Kidney glomerular epithelial cell (primary cell): ENCODE measurements at regions not wholly inside any gene's neighbourhood (a gene's known extent, or its start where the extent isn't known, plus 50 kb on each side); places are given as distances from the start of the nearest gene placed in this dataset.

ENCODE experiments used
- DNase-seq: peaks from one replicate; lab custom pipeline; 2025; lab: John Stamatoyannopoulos, UW

DNA sequence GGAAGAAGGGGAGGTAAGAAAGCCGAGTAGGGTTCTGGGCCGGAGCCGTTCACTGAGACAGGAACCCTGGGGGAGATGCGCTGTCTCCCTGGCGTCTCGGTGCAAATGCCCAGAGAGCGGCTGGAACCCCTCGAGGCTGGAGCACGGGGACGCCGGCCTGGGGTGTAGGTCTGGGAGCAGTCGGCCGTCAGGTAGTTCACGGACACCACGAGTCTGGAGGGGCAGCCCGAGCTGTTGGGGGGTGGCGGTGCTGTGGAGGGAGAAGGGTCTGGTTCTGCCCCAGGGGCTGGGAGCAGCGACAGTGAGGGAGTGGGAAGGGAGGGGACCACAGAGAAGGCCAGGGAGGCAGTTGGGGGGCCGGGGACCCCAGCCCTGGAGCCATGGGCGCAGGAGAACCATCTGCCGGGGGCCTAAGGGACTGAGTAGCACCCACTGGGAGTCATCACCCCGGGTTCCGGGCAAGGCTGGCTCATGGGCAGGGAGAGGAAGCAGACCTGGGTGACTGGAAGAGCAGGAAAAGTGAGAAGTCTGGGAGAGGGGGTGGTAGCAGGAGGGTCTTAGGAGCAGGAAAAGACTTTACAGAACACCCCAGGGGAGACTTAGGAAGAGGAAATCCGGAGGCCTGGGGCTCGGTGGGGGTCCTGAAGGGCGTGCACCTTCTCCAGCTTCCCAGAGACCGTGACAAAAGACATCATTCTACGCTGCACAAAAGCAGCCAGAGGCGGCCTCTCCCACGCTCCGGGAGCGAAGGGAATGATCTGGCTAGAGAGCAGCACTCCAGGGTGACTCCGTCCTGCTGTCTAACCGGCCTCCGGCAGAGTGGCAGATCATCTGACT lies 173.1 kb upstream of the SOX1 start:
- DNase-seq: no peak

DNA sequence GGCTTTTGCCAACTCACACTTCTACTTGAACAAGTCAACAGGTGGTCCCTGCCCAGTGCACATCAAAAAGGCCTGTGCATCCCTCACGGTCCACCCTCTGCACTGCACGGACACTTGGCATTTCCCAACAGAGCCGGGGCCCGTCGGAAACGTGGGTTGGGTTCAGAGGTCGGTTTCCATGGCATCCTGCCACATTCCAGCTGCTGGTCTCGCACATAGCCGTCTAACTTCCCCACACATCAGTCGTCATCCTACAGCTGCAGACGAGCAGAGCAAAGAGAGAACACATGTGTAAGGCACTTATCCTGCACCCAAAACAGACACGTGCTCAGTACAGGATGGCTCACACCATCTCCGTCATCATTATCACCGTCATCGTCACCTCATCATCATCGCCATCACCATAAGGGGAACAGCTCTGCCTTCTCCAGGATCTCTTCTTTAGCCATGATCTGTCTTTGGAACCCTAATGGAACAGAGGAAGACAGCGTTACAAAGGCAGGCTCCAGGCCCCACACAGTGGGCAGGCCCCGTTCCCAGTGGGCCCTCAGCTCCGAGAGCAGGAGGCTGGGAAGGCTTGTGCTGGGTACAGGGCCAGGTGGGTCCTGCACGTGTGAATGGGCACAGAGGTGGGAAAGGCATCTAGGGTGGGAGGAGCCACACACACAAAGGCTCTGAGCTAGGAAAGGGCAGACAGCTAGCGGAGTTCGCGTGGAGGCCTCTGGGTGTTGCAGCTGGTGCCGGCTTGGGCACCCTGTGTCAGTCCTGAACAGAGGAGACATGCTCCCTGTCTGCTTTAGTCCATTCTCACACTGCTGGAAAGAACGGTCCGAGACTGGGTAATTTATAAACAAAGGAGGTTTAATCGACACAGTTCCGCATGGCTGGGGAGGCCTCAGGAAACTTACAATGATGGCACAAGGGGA lies 170.8 kb upstream of the SOX1 start:
- no peak for DNase-seq

DNA sequence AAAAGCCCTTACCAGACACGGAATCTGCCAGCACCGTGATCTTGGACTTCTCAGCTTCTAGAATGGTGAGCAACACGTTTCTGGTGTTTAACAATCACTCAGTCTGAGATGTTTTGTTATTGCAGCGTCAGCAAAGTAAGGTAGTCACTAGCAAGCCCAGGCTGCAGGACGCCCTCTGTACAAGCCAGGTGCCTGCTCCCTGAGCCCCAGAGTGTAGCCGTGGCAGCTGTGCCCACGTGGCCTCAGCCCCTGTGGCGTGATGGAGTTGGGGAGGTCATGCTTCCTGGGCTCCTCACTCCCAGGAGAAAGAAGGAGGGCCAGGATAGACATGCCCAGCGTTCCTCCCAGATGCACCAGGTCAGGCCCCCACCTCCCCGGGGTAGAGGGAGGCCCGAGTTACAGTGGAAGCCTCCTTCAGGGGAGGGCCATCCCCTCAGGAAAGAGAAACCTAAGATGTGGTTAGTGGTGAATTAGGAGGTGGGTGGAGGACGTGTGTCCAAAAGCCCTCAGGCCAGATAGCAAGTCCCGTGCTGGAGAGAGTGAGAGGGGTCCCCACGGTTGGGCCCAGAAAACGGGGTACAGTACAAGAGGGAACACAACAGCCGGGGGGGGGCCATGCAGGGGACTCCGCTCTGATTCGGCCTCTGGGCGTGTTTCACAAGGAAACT lies 169.6 kb upstream of the SOX1 start:
- no peak for DNase-seq

DNA sequence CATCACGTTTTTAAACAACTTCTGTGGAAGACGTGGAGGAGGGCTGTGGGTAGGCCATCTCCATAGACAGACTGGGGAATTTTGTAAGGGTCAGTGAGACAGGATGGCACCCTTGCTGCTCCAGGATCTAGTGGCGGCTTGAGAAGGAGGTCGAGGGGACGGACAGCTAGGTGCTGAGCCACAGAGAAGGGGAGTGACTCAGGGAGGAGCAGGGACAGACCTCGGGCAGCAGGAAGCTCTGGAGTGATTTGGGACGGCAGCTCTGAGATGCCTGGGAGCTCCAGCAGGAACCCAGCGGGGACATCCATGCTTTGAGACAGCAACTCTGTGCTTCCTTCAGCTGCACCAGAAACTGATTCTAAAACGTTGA lies 169.1 kb upstream of the SOX1 start:
- DNase-seq: no peak

GRCh38 chr13:111898956-111899713 lies 167.8 kb upstream of the SOX1 start:
- DNase-seq: no peak

DNA sequence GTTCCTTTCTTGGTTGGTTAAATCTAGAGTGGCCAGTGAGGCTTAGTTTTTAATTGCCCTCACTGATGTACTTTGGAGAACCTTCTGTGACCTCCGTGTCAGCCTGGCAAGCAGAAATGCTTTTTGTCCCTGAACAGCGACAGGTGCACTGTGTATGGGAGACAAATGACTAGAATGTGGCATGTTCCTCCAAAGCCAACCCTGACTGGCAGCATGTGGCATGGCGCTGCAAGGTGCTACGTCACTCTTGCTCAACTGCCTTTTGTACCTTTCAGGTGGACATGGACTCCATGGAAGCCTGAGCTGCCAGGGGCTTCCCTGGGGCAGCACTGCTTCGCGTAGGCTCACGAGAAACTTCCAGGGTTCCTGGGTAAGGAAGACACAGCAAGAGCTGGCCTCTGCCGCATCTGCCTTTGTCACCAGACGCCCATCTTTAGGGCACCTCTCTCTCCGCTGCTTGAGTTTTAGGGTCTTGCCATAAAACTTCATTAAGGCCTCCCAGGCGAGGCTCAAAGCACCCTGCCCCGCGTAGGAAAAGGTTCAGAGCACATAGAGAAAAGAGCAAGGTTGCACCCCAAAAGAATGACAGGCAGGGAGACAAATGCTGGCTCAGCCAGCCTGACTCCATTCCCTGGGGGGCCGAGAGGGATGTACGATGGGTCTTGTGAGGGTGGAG lies 167.1 kb upstream of the SOX1 start:
- no peak for DNase-seq

DNA sequence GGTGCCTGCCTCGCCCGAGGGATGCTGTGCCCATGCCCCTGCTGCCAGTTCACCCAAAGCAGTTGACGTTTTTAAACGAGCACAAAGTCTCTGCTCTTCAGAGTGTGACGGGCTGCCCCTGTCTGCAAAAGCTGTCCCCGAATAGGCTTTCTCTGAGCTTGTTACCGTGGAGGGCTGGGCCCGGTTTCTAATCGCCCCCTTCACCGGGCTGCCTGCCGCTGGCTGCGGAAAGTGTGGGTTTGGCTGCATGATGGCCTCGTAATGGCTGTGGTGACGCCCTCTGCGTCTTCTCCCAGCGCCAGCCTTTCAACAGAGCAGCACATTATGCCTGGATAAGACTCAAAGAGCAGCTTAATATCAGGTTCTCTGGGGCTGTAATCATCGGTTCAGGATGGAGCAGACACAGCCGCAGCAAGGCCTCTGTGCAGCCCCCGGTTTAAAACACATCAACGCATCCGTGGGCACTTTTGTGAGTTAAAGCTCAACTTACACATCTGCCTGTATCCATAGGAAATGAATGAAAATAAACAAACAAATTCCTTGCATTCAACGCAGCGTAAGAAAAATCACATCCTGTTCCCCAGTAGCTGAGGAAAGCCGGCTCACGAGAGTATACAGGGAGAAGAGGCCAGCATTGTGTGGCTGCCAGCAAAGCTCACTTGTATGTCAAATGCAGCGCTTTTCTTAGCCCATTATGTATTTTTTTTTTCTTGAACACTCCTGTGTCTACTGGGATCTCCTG lies 166.4 kb upstream of the SOX1 start:
- no peak for DNase-seq

DNA sequence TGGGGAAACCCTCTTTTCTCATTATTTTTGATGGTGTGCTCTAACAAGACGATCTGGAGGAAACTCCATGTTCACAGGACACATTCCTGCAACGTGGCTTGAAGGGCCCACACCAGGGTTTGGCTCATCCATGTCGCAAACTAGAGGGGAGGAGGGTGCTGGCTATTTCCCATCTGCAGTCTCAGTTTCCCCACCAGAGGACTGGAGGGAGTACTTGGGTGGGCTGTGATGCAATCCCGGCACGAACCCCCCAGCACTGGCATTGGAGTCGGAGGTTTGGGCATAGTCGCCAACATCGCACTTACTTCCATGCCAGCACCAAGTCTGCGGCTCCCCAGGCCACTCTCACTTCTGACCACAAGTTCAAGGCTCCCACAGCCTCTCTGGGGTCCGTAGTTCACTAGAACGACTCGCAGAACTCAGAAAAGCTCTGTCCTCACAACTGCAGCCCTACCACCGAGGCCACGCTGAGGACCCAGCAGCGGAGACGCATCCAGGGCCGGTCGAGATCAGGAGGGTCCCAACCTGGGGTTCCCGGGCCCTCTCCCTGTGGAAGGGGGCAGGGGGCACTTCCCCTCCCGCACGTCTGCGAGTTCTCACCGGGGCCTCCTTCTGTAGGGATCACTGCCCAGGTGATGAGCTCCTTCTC lies 165.6 kb upstream of the SOX1 start:
- DNase-seq: no peak

DNA sequence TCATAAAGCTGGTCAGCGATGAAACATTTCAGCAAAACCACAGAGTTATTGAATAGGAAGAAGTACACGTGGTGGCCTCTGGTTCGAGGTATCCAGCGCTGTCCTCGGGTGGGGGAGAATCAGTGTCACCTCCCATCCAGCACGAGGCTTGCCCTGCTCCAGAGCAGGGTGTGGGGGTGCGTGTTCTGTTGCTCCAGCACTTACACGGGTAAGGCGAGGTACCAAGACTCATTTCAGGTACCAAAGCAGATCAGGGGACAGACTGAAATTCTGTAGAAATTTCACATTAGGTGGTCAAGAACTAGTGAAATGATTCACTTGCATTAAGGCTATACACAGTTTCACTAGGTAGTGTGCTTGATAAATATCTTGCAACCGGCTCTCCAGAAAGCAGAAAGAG lies 164.2 kb upstream of the SOX1 start:
- no peak for DNase-seq

DNA sequence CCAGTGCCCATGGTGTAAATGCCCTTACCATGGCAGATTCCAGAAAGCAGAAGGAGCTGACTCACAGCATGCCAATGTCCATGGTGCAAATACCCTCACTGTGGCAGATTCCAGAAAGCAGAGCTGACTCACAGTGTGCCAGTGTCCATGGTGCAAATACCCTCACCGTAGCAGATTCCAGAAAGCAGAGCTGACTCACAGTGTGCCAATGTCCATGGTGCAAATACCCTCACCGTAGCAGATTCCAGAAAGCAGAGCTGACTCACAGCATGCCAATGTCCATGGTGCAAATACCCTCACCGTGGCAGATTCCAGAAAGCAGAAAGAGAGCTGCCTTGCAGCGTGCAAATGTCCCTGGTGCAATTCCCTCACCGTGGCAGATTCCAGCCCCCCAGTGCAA lies 163.8 kb upstream of the SOX1 start:
- DNase-seq: no peak

GRCh38 chr13:111904166-111904565 lies 162.8 kb upstream of the SOX1 start:
- DNase-seq: no peak

DNA sequence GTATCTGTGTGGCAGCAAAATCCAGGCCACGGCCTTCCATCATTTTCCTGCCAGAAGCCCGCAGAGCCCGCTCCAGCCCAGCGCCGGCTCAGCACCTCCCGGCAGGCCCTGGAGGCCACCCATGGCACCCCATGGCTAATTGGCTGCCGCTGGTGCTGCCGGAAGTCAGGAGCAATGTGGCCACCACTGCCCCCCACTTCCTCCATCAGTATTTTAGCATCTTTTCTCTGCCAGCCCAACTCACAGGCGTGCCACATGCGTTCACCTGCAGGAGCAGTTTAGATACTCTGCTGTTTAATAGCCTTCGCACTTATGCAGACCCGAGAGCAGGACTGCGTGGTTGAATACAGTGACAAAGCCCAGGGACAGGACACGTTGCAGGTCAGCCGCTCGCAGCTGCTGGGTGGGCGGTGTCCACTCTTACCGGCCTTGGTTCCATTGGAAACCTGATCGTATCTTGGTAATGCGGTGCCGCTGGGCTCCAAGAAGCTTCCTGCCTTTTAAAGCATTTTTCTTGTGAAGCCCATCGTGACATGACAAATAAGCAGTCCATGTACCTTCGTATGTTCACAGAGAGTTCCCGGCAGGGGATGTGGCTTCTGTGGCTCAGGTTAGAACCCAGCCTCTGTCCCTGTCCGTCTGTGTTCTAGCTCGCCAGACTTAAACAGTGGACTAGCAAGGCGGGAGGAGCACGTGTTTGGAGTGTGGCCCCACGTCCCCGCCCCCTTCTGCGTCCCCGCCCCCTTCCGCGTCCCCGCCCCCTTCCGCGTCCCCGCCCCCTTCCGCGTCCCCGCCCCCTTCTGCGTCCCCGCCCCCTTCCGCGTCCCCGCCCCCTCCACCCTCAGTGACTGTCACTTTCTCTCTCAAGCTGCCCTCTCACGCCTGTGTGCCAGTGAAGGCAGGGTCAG lies 162.0 kb upstream of the SOX1 start:
- DNase-seq: no peak

DNA sequence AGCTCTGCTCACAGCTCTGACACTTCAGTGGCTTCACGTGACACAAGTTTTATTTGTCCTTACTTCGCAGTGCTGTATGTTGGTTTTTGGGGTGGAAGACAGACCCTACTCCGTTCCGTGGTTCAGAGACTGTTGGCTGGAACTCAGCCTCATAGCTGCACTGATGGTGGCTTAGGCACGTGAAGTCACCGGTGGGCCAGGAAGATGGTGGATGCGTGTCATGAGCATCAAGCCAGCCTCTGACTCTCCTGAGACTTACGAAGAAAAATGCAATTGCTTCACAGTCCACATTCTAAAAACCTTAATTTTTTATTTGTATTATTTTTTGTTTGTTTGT lies 161.4 kb upstream of the SOX1 start:
- no peak for DNase-seq

DNA sequence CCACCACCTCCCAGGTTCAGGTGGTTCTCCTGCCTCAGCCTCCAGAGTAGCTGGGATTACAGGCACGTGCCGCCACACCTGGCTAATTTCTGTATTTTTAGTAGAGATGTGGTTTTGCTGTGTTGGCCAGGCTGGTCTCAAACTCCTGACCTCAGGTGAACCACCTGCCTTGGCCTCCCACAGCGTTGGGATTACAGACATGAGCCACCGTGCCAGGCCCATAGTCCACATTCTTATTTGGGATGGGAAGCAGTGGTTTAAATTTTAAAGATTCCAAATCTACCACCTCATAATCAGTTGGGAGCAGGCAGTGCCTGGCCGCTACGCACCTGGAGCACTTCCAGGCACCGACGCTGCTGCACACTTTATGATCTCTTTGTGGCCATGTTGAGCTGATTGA lies 160.6 kb upstream of the SOX1 start:
- no peak for DNase-seq

- no peak for DNase-seq
These were observed 160.1 kb upstream of the SOX1 start for GRCh38 chr13:111906816-111907215.

GRCh38 chr13:111907341-111907880 lies 159.5 kb upstream of the SOX1 start:
- no peak for DNase-seq

DNA sequence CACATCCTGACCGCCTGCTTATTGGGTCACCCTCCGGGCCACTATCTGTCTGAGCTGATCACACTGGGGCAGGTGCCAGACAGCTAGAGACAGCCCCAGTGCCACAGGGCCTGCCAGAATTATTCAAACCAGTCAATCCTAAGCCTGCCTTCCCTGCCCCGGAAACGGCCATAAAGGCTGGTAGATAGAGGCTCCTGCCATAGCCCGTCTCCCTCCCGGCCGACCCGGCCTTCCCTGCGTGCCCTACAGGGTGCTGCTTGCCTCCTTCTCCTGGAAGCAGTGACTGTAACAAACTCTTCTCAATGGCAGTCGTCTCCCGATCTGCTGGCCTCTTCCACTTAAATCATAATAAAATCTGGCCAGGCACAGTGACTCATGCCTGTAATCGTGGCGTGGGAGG lies 158.6 kb upstream of the SOX1 start:
- no peak for DNase-seq

DNA sequence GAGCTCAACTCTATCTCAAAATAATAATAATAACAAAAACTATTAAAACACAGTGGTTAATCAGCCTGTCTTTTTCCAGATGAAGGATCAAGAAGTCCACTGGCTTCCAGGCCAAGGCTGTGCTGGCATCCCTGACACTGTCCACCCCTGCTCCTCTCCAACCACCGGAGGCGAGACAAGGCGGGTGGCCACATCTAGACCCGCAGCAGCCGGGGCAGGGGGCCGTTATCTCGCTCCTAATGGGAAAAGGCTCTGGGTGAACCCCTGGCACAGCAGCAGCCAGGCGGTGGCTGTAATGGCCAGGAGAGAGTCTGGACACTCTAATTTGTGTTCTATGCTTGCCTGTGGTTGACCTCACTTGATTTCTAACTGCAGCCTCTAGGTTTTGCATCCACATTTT lies 158.0 kb upstream of the SOX1 start:
- no peak for DNase-seq

GRCh38 chr13:111909501-111909900 lies 157.4 kb upstream of the SOX1 start:
- no peak for DNase-seq
